ENCODE measurements at regions not wholly inside any gene's neighbourhood (a gene's known extent, or its start where the extent isn't known, plus 50 kb on each side); places are given as distances from the start of the nearest gene placed in this dataset.

- DNase-seq (ENCODE audit: low read depth in 2 of 2) = no peak
Observed at GRCh38 chr2:241924069-241924908, 54.8 kb downstream of the RTP5 start.

GRCh38 chr2:241924909-241925250 lies 55.4 kb downstream of the RTP5 start:
- no peak for DNase-seq (ENCODE audit: low read depth in 2 of 2)

- no peak for DNase-seq (ENCODE audit: low read depth in 2 of 2)
Observed at GRCh38 chr2:241925277-241925676, 55.7 kb downstream of the RTP5 start.

- DNase-seq (ENCODE audit: low read depth in 2 of 2) = no peak
Observed at GRCh38 chr2:241925821-241926441, 56.4 kb downstream of the RTP5 start.

- DNase-seq (ENCODE audit: low read depth in 2 of 2) = no peak
Observed at GRCh38 chr2:241926541-241927311, 57.2 kb downstream of the RTP5 start.

- no peak for DNase-seq (ENCODE audit: low read depth in 2 of 2)
Observed at GRCh38 chr2:241929551-241930490, 60.3 kb downstream of the RTP5 start.

GRCh38 chr2:241931084-241931975 lies 61.8 kb downstream of the RTP5 start:
- no peak for DNase-seq (ENCODE audit: low read depth in 2 of 2)

GRCh38 chr2:241931976-241932898 lies 62.7 kb downstream of the RTP5 start:
- no peak for DNase-seq (ENCODE audit: low read depth in 2 of 2)

GRCh38 chr2:241932899-241933178 lies 63.3 kb downstream of the RTP5 start:
- no peak for DNase-seq (ENCODE audit: low read depth in 2 of 2)

- no peak for DNase-seq (ENCODE audit: low read depth in 2 of 2)
Observed at GRCh38 chr2:241933179-241933911, 63.8 kb downstream of the RTP5 start.

GRCh38 chr2:241935314-241935713 lies 65.8 kb downstream of the RTP5 start:
- DNase-seq (ENCODE audit: low read depth in 2 of 2) = no peak

GRCh38 chr2:241935774-241936173 lies 66.2 kb downstream of the RTP5 start:
- no peak for DNase-seq (ENCODE audit: low read depth in 2 of 2)

- DNase-seq (ENCODE audit: low read depth in 2 of 2) = no peak
Observed at GRCh38 chr2:241936457-241937133, 67.1 kb downstream of the RTP5 start.

- DNase-seq (ENCODE audit: low read depth in 2 of 2) = no peak
Observed at GRCh38 chr2:241937297-241937696, 67.8 kb downstream of the RTP5 start.

GRCh38 chr2:241939541-241939940 lies 70.0 kb downstream of the RTP5 start:
- DNase-seq (ENCODE audit: low read depth in 2 of 2) = no peak

- no peak for DNase-seq (ENCODE audit: low read depth in 2 of 2)
Observed at GRCh38 chr2:241940329-241940728, 70.8 kb downstream of the RTP5 start.

GRCh38 chr2:241941691-241942301 lies 72.3 kb downstream of the RTP5 start:
- no peak for DNase-seq (ENCODE audit: low read depth in 2 of 2)
